ENCODE measurements at regions not wholly inside any gene's neighbourhood (a gene's known extent, or its start where the extent isn't known, plus 50 kb on each side); places are given as distances from the start of the nearest gene placed in this dataset.

DNA sequence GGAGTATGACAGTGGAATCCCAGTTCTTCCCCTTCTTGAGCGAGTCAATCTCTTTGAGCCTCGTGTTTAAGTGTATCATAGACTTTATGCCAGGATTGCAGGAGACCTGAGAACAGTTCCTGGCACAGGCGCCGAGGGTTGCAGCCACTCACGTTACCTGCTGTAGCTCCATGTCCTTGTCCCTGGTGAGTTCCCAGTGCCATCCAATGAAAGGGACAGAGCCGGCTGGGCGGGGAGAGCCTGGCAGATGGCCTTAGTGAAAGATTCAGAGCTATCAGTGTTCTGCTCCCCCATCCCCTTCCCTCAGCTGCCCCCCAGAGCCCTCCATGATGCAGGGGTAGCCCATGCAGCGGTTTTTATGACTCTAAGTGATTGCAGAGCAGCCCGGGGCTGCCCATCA is 554.0 kb downstream of the BNC2 start:
- TF ChIP-seq, protein P1, sequence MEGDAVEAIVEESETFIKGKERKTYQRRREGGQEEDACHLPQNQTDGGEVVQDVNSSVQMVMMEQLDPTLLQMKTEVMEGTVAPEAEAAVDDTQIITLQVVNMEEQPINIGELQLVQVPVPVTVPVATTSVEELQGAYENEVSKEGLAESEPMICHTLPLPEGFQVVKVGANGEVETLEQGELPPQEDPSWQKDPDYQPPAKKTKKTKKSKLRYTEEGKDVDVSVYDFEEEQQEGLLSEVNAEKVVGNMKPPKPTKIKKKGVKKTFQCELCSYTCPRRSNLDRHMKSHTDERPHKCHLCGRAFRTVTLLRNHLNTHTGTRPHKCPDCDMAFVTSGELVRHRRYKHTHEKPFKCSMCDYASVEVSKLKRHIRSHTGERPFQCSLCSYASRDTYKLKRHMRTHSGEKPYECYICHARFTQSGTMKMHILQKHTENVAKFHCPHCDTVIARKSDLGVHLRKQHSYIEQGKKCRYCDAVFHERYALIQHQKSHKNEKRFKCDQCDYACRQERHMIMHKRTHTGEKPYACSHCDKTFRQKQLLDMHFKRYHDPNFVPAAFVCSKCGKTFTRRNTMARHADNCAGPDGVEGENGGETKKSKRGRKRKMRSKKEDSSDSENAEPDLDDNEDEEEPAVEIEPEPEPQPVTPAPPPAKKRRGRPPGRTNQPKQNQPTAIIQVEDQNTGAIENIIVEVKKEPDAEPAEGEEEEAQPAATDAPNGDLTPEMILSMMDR (IDR thresholded peaks at IDR 0.05) = no peak
- TF ChIP-seq POLR2A (IDR thresholded peaks at IDR 0.05) = no peak
- peak in 1 of 7 donors; percentile 46 for DNase-seq
- Histone ChIP-seq H3K27me3 (no peaks in the 10 kb centered on the region), H3K9me3 (replicated peaks in 1 of 3) (no peaks in the 10 kb centered on the region), H3K36me3 (replicated peaks in 1 of 2) (no peaks in the 10 kb centered on the region), H3K4me1 (replicated peaks in 1 of 2) (peaks cover 0 to 6% of the 10 kb centered on the region in 2 donors), H3K27ac (no peak overlapping the region), H3K4me3 (no peak overlapping the region)
- 77 to 81% (median 78%) methylated on average over 5 to 9 of the region's 9 CpGs for WGBS, 4 donors
- intact Hi-C loops (cut with DNase I) = no loop called here

DNA sequence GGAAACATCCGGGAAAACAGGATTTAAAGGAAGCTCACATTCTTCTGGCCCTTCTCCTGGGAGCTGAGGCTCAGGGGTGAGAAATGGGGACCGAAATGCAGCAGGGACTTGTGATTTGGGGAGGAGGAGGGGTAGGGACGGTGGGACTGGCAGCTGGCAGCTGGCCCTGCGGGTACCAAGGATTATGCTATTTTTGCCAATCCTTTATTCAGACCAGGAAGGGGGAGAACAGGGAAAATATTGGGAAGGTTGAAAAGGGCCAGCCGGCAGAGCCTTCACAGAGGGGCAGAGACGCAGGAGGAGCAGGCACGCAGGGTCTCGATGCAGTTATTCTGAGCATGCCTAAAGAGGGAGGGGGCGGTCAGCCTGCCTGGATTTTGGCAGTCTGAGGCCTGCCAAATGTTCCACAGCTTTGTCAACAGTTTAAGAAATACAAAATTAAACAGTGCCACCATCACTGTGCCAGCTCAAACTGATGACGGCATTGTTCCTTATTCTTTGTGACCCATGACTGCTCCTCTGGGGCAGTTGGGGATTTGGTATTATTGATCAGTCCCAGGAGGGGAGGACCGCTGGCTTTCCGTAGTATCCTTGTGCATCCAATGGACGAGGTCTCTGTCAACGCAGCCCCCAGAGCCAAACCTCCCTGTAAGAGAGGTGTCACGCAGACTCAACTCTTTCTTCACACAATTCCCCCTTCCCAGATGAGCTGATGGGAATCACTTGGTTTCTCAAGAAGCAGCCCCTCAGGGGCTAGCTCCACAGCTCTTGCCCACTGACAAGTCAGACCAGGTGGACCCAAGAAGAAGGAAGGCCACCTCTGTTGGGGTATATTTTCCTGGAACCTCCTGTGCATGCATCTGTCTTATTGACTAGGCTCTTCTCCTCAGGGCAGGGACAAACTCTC is 553.3 kb downstream of the BNC2 start:
- Histone ChIP-seq H3K27me3 (no peaks in the 10 kb centered on the region), H3K4me1 (replicated peaks in 1 of 2) (peaks cover 0 to 11% of the 10 kb centered on the region in 2 donors), H3K4me3 (no peak overlapping the region), H3K36me3 (replicated peaks in 1 of 2) (no peaks in the 10 kb centered on the region), H3K27ac (no peak overlapping the region), H3K9me3 (replicated peaks in 1 of 3) (no peaks in the 10 kb centered on the region)
- DNase-seq = peak in 1 of 7 donors; percentile 31
- 85 to 89% (median 88%) methylated on average over 14 to 15 of the region's 15 CpGs for WGBS, 4 donors
- intact Hi-C loops (cut with DNase I) = no loop called here
- TF ChIP-seq, protein P1 (IDR thresholded peaks at IDR 0.05) = no peak
- no peak for TF ChIP-seq POLR2A (IDR thresholded peaks at IDR 0.05)

DNA sequence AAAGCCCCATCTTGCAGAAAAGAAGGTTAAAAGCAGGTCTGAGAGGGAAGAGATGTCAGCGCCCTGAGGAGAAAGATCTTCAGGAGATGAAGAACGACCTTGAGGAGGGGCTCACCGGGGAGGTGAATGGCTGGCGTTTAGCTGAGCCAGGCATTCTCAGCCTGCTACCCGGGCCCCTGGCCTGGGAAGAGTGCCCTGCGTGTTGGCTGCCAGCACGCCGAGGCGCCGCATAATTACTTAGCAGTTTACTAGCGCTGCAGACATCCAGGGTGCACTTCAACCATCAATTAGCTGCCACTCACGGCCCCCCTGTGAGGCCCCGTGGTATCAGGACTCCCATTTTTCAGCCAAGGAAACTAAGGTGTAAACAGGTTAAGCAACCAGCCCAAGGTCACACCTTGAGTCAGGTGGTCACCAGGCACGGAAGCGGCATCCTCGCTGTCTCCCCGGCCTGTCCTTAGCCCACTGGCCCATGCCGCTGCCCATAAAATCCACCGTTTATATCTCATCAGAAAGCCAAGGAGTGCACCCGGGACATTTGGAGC is 551.9 kb downstream of the BNC2 start:
- H3K27me3 ChIP-seq = no peaks in the 10 kb centered on the region
- intact Hi-C loops (cut with DNase I) = no loop called here
- TF ChIP-seq, protein P1 (IDR thresholded peaks at IDR 0.05) = no peak
- H3K36me3 ChIP-seq (replicated peaks in 1 of 2) = no peaks in the 10 kb centered on the region
- H3K27ac ChIP-seq = no peak overlapping the region
- no peaks in the 10 kb centered on the region for H3K9me3 ChIP-seq (replicated peaks in 1 of 3)
- DNase-seq = peak in 1 of 7 donors; percentile 21
- WGBS, 4 donors = 78 to 84% (median 82%) methylated on average over 19 to 20 of the region's 20 CpGs
- no peak overlapping the region for H3K4me3 ChIP-seq
- H3K4me1 ChIP-seq (replicated peaks in 1 of 2) = peaks cover 0 to 11% of the 10 kb centered on the region in 2 donors

DNA sequence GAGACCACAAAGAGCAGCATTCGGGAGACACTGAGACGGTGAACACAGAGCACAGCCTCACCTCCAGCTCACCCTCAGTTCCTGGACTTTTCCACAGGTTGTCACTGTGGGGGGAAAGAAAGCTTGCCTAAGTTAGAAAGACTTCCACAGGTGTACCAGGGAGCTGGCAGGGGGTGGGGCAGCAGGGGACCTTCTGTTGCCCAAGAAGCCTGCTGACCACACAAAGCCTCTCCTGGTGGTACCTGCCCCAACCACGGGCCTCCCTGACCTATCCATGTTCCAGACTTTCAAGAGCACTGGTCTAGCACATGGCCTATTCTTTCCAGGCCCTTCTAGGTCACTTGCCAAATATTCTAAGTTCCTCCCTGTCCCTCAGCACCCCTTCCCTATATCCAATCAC is 550.8 kb downstream of the BNC2 start:
- intact Hi-C loops (cut with DNase I) = no loop called here
- Histone ChIP-seq H3K9me3 (replicated peaks in 1 of 3) (no peaks in the 10 kb centered on the region), H3K36me3 (replicated peaks in 1 of 2) (no peaks in the 10 kb centered on the region), H3K4me3 (no peak overlapping the region), H3K27ac (no peak overlapping the region), H3K27me3 (no peaks in the 10 kb centered on the region), H3K4me1 (replicated peaks in 1 of 2) (peaks cover 0 to 11% of the 10 kb centered on the region in 2 donors)
- 90 to 99% (median 96%) methylated on average over 3 of the region's 3 CpGs for WGBS, 4 donors
- TF ChIP-seq POLR2A (IDR thresholded peaks at IDR 0.05) = no peak
- TF ChIP-seq, protein P1 (IDR thresholded peaks at IDR 0.05) = no peak
- DNase-seq = peak in 1 of 7 donors; percentile 7

Measured in adrenal gland (tissue), 9 donors.